ENCODE measurements at regions not wholly inside any gene's neighbourhood (a gene's known extent, or its start where the extent isn't known, plus 50 kb on each side); places are given as distances from the start of the nearest gene placed in this dataset.
"Not testable (repeated sequence)": the region's sequence is repeated elsewhere in the genome, so short reads cannot be mapped to it uniquely, and the experiment has no call there.

- Histone ChIP-seq H3K9me3 (replicated peaks; ENCODE audit: control insufficient read depth, low read depth, low read length) (peaks cover 6% of the 10 kb centered on the region), H3K27ac (ENCODE audit: low read length) (no peak overlapping the region), H3K4me1 (ENCODE audit: control insufficient read depth, insufficient read depth, low read length) (no peaks in the 10 kb centered on the region), H3K4me3 (ENCODE audit: low read length) (no peak overlapping the region), H3K27me3 (ENCODE audit: control insufficient read depth, insufficient read depth, low read length) (peaks cover 4% of the 10 kb centered on the region), H3K36me3 (ENCODE audit: control insufficient read depth, insufficient read depth, low read length) (no peaks in the 10 kb centered on the region)
- no peak for DNase-seq
These were observed 108.1 kb upstream of the SHOX start for GRCh38 chrX:522456-522855.

- DNase-seq: no peak
- Histone ChIP-seq H3K4me3 (ENCODE audit: low read length) (no peak overlapping the region), H3K9me3 (replicated peaks; ENCODE audit: control insufficient read depth, low read depth, low read length) (peaks cover 6% of the 10 kb centered on the region), H3K4me1 (ENCODE audit: control insufficient read depth, insufficient read depth, low read length) (no peaks in the 10 kb centered on the region), H3K27me3 (ENCODE audit: control insufficient read depth, insufficient read depth, low read length) (no peaks in the 10 kb centered on the region), H3K36me3 (ENCODE audit: control insufficient read depth, insufficient read depth, low read length) (no peaks in the 10 kb centered on the region), H3K27ac (ENCODE audit: low read length) (no peak overlapping the region)
- WGBS (ENCODE audit: insufficient coverage): 84% methylated on average over 5 of the region's 8 CpGs
These were observed 105.5 kb upstream of the SHOX start for GRCh38 chrX:525134-525533.

- H3K4me3 ChIP-seq (ENCODE audit: low read length): no peak overlapping the region
- WGBS (ENCODE audit: insufficient coverage): 28% methylated on average over 16 of the region's 29 CpGs
- H3K36me3 ChIP-seq (ENCODE audit: control insufficient read depth, insufficient read depth, low read length): no peaks in the 10 kb centered on the region
- no peak for DNase-seq
- no peaks in the 10 kb centered on the region for H3K27me3 ChIP-seq (ENCODE audit: control insufficient read depth, insufficient read depth, low read length)
- H3K4me1 ChIP-seq (ENCODE audit: control insufficient read depth, insufficient read depth, low read length): no peaks in the 10 kb centered on the region
- H3K9me3 ChIP-seq (replicated peaks; ENCODE audit: control insufficient read depth, low read depth, low read length): peaks cover 6% of the 10 kb centered on the region
- no peak overlapping the region for H3K27ac ChIP-seq (ENCODE audit: low read length)
These were observed 104.0 kb upstream of the SHOX start for GRCh38 chrX:526295-527224.

- Histone ChIP-seq H3K36me3 (ENCODE audit: control insufficient read depth, insufficient read depth, low read length) (no peaks in the 10 kb centered on the region), H3K4me3 (ENCODE audit: low read length) (no peak overlapping the region), H3K27me3 (ENCODE audit: control insufficient read depth, insufficient read depth, low read length) (no peaks in the 10 kb centered on the region), H3K27ac (ENCODE audit: low read length) (no peak overlapping the region), H3K9me3 (replicated peaks; ENCODE audit: control insufficient read depth, low read depth, low read length) (no peaks in the 10 kb centered on the region), H3K4me1 (ENCODE audit: control insufficient read depth, insufficient read depth, low read length) (no peaks in the 10 kb centered on the region)
- WGBS (ENCODE audit: insufficient coverage): 52% methylated on average over 14 of the region's 19 CpGs
- DNase-seq: no peak
These were observed 99.6 kb upstream of the SHOX start for GRCh38 chrX:530726-531610.

- Histone ChIP-seq H3K4me3 (ENCODE audit: low read length) (no peak overlapping the region), H3K9me3 (replicated peaks; ENCODE audit: control insufficient read depth, low read depth, low read length) (no peaks in the 10 kb centered on the region), H3K4me1 (ENCODE audit: control insufficient read depth, insufficient read depth, low read length) (no peaks in the 10 kb centered on the region), H3K27ac (ENCODE audit: low read length) (no peak overlapping the region), H3K36me3 (ENCODE audit: control insufficient read depth, insufficient read depth, low read length) (no peaks in the 10 kb centered on the region), H3K27me3 (ENCODE audit: control insufficient read depth, insufficient read depth, low read length) (no peaks in the 10 kb centered on the region)
- WGBS (ENCODE audit: insufficient coverage): 2% methylated on average over 6 of the region's 6 CpGs
- no peak for DNase-seq
These were observed 99.0 kb upstream of the SHOX start for GRCh38 chrX:531611-531936.

- Histone ChIP-seq H3K4me1 (ENCODE audit: control insufficient read depth, insufficient read depth, low read length) (no peaks in the 10 kb centered on the region), H3K27me3 (ENCODE audit: control insufficient read depth, insufficient read depth, low read length) (no peaks in the 10 kb centered on the region), H3K4me3 (ENCODE audit: low read length) (no peak overlapping the region), H3K9me3 (replicated peaks; ENCODE audit: control insufficient read depth, low read depth, low read length) (no peaks in the 10 kb centered on the region), H3K36me3 (ENCODE audit: control insufficient read depth, insufficient read depth, low read length) (no peaks in the 10 kb centered on the region), H3K27ac (ENCODE audit: low read length) (no peak overlapping the region)
- DNase-seq: no peak
These were observed 95.8 kb upstream of the SHOX start for GRCh38 chrX:534804-535203.

- 81% methylated on average over 10 of the region's 19 CpGs for WGBS (ENCODE audit: insufficient coverage)
- Histone ChIP-seq H3K9me3 (replicated peaks; ENCODE audit: control insufficient read depth, low read depth, low read length) (no peaks in the 10 kb centered on the region), H3K27me3 (ENCODE audit: control insufficient read depth, insufficient read depth, low read length) (no peaks in the 10 kb centered on the region), H3K27ac (ENCODE audit: low read length) (no peak overlapping the region), H3K4me3 (ENCODE audit: low read length) (no peak overlapping the region), H3K4me1 (ENCODE audit: control insufficient read depth, insufficient read depth, low read length) (no peaks in the 10 kb centered on the region), H3K36me3 (ENCODE audit: control insufficient read depth, insufficient read depth, low read length) (no peaks in the 10 kb centered on the region)
- DNase-seq: no peak
These were observed 94.0 kb upstream of the SHOX start for GRCh38 chrX:536616-537015.

GRCh38 chrX:537151-537550, 93.4 kb upstream of the SHOX start:
- Histone ChIP-seq H3K27me3 (ENCODE audit: control insufficient read depth, insufficient read depth, low read length) (no peaks in the 10 kb centered on the region), H3K36me3 (ENCODE audit: control insufficient read depth, insufficient read depth, low read length) (no peaks in the 10 kb centered on the region), H3K4me3 (ENCODE audit: low read length) (no peak overlapping the region), H3K27ac (ENCODE audit: low read length) (no peak overlapping the region), H3K9me3 (replicated peaks; ENCODE audit: control insufficient read depth, low read depth, low read length) (no peaks in the 10 kb centered on the region), H3K4me1 (ENCODE audit: control insufficient read depth, insufficient read depth, low read length) (no peaks in the 10 kb centered on the region)
- no peak for DNase-seq
- 83% methylated on average over 18 of the region's 18 CpGs for WGBS (ENCODE audit: insufficient coverage)

- no peaks in the 10 kb centered on the region for H3K27me3 ChIP-seq (ENCODE audit: control insufficient read depth, insufficient read depth, low read length)
- H3K36me3 ChIP-seq (ENCODE audit: control insufficient read depth, insufficient read depth, low read length): no peaks in the 10 kb centered on the region
- H3K9me3 ChIP-seq (replicated peaks; ENCODE audit: control insufficient read depth, low read depth, low read length): no peaks in the 10 kb centered on the region
- no peaks in the 10 kb centered on the region for H3K4me1 ChIP-seq (ENCODE audit: control insufficient read depth, insufficient read depth, low read length)
- H3K27ac ChIP-seq (ENCODE audit: low read length): no peak overlapping the region
- DNase-seq: no peak
- H3K4me3 ChIP-seq (ENCODE audit: low read length): no peak overlapping the region
- WGBS (ENCODE audit: insufficient coverage): 90% methylated on average over 8 of the region's 11 CpGs
These were observed 92.3 kb upstream of the SHOX start for GRCh38 chrX:538311-538710.

GRCh38 chrX:541006-541405, 89.6 kb upstream of the SHOX start:
- not testable (repeated sequence) for H3K27me3 ChIP-seq (ENCODE audit: control insufficient read depth, insufficient read depth, low read length); H3K27ac ChIP-seq (ENCODE audit: low read length); H3K4me3 ChIP-seq (ENCODE audit: low read length); H3K36me3 ChIP-seq (ENCODE audit: control insufficient read depth, insufficient read depth, low read length); DNase-seq; H3K9me3 ChIP-seq (replicated peaks; ENCODE audit: control insufficient read depth, low read depth, low read length); H3K4me1 ChIP-seq (ENCODE audit: control insufficient read depth, insufficient read depth, low read length)
- 90% methylated on average over 5 of the region's 10 CpGs for WGBS (ENCODE audit: insufficient coverage)

Measured in muscle of leg (tissue), 3 donors.